HG03378 (cell line): ENCODE measurements at regions not wholly inside any gene's neighbourhood (a gene's known extent, or its start where the extent isn't known, plus 50 kb on each side); places are given as distances from the start of the nearest gene placed in this dataset.
A peak's percentile ranks its signal among the peaks of the same experiment; 100 is the strongest.

Experiments used
- ATAC-seq: cut with Tn5 transposase; IDR thresholded peaks from one replicate; pipeline ENCODE4 v1.9.1; 2021; ENCODE audit warnings: mild to moderate bottlenecking, moderate library complexity; ENCODE audit not compliant: unreplicated experiment

DNA sequence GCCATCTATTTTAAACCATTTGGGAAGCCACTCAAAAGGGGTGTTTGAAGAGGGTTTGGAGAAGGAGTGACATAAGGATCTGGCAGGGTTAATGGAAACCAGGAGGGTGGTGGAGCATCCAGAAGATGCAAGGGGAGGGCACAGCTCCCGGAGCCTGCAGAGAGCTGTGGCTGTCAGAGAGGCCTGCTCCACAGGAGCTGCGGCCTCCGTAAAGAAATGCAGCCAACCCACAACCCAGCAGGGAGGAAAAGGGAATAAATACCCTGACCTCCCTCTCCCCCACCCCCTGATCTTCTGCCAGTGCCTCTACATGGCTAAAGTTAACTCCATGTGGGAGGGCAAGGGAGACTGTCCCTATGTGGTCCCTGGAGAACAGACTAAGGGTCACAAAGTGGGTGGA, 567.1 kb upstream of the POU3F3 start:
- no peak for ATAC-seq

DNA sequence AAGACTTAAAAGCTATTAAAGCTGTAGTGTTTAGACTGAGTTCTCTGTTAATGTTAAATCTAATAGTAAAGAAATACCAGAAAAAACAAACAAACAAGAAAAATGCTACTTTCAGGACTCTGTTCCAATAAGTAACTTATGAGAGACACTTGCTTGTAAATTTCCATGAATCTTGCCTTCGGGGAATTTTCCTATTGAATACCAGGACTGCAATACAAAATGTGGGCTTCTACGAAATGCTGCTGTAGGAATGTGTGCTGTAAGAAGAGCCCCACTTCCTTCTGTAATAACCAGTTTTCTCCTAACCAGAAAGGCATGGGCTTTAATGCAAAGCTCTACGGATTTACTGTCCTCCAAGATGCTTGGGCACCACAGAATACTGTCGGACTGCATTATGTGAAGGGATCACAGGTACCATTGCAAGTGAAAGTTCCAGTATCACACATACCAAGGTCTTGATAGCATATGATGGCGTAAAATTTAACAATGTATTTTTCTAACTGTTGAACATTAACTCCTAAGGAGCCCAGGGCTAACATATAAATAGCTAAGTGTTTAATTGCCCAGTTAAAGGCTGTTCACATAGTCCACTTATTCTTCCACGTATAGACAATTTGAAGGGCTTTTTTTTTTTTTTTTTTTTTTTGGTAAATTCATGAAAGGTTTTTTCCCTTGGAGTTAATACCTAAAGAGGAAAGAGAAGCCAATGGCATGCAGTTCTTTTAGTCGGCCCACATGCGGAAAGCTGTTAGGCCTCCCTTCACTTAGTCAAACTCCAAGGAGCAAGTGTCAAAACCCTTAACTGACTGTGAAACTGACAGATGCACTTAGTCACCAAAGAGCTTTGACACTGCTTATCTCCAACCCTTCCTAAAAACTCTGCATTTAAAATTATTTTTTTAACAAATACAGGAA, 564.0 kb upstream of the POU3F3 start:
- no peak for ATAC-seq

DNA sequence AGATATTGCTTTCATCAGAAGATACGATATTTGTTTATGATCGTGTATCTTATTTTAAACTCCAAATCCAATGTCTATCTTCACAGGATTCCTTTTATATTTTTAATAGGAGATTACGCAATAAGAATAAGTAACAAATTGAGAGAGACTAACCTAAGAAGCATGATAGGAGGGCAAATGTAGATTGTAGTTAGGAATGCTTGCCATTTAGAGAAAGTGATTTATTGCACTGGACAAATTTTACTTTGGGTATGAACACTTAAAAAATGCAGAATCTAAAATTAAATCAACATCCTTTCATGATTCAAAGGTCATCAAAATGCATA, 563.4 kb upstream of the POU3F3 start:
- ATAC-seq = no peak

DNA sequence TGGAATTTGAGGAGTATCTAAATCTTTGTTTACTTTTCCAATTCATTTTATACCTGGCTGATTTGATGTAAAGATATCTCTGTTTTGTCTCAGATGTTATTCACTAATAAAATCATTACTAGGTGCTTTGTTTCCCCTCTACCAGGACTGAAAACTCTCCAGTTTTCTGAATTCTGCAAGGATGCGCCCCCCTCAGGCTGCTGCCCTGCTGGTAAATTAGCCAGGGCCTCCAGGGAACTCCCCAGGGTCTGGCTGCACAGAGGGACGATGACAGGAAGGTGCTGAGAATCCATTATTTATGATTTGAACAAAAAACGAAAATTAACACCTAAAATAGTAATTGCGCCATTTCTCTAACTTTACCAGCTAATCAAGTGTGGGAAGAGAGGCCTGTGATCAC, 541.2 kb upstream of the POU3F3 start:
- ATAC-seq = no peak

DNA sequence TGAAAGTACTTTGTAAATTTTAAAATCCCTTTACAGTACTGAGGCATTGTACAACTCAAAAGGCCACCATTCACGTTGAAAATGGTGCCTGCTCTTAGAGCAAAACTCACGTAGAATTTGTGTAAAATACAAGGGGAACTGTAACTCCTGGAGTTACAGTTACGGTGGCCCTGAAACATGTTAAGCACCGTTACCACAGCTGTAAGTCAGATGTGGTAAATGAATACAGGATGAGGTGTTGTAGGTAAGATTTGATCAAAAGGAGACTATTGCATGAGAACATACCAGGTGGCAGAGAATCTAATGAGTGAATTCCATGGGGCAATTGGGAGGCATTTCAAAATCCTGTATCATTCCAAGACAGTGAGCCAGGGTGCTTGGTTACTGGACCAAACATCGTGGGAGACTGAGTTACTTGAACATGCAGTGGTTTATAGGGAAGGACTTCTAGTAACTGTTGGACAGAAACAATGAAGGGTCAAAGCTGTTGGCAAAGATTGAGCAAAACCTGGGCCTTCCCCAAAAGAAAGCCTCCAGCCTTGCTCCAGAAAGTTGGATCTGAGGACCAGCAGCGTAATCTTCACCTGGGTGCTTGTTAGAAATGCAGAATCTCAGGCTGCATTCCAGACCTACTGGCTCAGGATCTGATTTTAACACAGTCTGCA, 535.8 kb upstream of the POU3F3 start:
- ATAC-seq = no peak

DNA sequence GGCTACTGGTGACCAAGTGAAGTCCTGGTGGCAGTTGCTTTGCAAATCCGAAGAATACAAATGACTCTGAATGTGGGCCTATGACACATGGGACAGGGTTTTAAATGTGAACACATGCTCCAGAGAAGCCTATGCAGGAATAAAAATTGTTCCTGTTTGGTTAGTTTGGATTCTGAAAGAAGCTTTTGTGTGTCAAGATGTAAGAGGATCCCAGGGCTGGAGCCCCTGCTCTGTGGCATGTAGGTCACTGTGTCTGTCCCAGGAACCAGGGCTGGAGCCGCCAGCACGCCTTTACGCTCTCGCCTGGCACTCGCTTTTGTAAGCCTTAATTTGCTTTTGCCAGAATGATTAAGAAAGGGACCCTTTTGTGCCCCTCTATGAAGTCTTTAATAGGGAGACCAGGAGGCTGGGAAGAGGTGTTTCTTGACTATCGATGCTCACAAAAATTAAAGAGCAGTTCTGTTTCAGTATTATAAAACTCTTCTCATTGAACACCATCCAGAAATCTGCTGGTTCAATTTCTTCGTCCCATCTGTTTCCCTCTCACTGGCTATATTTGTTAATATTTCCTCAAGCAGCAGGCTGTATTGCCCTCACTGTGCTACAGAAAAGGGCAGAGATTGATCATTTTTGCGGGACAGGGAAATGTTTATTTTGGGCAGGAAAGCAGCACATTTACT, 532.7 kb upstream of the POU3F3 start:
- no peak for ATAC-seq

DNA sequence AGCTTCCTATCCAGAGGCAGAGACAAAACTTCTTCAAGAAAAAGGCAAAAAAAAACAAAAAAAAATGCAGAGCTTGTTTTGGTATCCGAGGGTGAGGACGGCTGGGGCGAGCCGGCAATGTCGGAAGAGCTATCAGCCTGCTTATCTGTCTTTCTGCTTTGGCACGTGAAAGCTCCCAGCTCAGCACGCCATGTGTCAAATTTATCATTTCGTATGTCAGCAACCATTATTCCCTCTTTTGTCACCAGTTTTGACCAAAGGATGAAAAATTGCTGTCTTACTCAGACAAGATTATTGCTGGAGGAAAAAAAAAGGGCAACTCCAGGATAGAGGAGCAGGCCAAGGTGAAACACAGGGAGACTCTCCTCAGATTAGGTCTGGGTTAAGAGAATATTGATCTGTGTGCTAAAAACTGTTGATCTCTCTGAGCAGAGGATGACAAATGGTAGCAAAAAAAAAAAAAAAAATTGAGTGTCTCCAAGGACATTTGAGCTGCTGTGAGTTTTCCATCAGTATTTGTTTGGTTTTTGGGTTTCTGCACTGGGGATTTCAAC, 532.0 kb upstream of the POU3F3 start:
- no peak for ATAC-seq

DNA sequence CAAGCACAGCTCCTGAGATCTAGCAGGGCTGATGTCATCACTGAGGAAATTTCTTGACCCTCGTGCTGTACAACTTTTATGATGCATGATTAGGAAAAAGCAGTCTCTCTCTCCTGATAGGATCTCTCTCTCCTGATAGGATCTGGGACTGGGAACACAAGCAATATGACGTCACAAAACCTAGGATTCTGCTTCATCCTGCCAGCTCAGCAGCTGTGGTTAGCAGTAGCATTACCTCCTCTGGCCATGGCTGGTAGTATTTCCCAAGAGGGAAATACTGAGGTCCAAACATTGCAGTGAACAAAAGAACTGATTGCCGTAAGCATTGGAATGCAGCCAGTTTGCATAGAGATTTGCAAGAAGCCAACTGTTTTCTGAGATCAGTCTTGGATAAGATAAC, 521.2 kb upstream of the POU3F3 start:
- no peak for ATAC-seq

DNA sequence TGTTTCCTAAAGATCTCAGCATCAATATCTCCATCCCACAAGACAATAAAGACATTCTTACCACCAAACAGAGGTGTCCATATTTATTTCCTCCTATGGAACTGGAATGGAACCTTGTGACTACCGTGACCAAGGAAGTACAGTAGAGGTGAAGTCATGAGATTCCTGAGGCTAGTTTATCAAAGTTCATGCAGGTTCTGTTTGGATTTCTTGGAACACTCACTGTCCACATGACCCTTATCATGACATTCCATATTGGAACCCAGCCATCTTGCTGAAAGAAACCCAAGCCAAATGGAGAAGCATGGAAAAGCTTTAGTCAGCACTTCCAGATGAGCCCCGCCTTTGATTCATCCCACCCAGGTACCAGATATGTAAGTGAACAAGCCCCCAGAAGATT, 516.0 kb upstream of the POU3F3 start:
- ATAC-seq = no peak

DNA sequence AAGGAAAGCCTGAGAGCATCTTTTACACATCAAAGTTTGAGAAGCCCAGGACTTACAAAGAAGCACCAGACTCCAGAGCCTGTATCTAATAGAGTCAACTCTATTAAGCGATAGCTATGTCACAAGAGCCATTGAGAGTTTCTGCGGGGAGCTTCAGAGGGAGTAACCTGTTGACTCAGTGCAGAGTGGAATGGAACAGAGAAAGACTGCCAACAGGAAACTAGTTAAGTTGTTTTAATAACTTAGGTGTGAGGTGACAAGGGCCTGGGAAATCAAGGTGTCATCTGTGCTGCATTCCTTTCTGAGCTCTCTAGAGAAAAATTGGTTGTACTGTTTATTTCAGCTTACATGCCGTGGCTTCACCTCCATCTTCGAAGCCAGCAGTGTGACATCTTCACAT, 513.8 kb upstream of the POU3F3 start:
- ATAC-seq = no peak

DNA sequence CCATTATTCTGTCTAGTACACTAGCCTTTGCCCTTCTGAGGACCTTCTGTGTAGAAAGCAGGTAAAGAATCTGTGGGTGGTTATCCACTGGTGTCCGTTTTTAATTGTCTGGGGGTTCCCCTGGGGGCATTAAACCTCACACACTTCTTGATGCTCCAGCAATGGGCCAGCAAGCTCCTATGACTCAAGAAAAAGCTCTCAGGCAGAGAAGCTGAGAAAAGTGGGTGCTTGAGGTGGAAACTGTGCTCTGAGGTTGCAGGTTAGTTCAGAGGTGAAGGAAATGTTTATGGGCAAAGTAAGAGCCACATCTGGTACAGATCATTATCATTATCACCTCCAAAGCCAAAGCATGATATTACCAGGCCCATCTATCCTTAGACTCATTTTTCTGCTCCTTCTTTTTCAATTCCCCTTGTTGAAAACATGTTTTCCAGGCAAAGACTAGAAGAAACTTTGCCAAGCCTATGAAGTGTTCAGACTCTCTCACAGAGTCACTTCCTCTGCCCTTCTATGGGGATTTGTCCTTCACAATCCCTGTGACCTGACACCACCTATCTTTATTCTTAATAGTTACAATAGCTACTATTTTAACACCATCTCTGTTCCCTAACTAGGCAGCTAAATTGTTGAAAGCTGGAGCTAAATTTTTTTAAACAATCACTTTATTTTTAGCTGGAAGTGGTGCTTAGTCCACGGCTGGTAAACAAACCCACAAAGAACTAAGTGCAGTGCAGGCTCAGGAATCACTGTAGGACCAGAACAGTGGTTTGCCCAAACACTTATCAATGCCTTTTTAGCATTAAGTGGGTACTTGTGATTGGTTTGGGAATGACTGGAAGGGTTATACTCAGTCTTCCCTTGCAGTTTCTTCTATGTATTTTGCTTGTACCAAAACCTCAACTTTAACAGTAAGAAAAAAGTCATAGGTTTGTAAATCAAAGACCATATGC, 512.8 kb upstream of the POU3F3 start:
- ATAC-seq = no peak

DNA sequence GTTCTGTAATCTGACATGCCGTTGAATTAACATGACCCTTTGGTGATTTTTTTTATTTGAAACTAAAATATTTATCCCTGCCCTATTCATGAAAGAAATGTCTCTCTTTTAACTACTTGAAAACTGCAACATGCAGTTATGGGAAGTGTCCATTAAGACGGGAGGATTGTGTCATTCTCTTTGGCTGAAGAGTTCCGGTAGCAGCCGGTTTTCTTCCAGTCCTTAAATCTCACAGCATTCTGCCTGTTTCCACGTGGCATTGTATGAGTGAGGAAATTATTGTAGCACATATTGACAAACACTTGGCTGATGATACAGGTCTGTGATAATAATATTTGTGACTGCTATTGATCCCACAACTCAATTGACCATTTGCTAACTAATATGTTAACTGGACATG, 509.6 kb upstream of the POU3F3 start:
- ATAC-seq = no peak

DNA sequence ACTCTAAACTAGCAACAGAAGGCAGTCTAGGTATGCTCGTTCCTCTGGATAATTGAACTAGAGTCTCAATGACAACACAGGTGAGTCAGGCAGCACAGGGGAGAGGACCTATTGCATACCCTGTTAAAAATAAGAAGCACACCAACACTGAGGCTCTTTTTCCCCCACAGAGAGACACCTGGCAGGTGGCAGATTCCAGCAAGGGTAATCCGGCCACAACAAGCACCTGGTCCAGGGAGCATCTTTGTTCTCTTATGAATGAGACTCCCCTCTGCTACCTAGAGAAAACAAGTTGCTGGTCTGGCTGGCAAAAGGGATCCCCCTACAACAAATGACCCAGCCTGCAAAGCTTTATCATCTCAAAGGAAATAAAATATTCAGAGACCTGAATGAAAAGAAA, 508.9 kb upstream of the POU3F3 start:
- ATAC-seq = no peak

DNA sequence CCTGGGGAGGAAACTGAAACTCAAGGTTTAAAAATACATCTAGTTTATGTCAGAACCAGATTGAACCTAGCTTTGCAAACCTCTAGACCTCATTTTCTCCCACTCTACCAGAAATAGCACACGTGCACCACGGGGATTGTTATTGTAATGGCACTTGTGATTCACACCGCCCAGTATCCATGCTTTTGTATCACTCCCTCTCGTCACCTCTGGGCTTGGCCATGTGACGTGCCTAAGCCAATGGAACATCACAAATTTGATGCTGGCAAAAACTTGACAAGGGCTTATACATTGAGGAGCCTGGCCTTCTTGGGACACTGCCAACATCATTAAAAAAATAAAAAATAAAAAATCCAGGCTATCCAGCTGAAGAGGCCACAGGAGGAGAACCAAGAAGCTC, 495.8 kb upstream of the POU3F3 start:
- no peak for ATAC-seq

DNA sequence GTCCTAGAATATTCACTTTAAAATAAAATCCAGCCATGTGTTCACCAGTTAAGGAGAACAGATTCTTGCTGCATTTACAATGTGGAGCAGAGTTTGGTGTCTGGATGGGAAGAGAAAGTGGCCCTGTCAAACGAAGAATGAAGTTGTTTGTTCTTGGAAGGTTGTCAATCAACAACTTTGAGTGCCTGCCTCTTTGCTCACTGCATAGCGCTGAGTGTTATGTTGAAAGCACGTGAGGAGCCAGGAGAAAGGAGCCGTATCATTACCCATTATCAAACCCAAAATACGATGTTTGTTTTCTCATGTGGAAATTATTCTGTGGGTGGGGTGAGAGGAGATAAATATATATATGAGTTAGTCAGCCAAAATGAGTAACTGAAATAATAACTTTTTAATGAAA, 492.5 kb upstream of the POU3F3 start:
- ATAC-seq = no peak

DNA sequence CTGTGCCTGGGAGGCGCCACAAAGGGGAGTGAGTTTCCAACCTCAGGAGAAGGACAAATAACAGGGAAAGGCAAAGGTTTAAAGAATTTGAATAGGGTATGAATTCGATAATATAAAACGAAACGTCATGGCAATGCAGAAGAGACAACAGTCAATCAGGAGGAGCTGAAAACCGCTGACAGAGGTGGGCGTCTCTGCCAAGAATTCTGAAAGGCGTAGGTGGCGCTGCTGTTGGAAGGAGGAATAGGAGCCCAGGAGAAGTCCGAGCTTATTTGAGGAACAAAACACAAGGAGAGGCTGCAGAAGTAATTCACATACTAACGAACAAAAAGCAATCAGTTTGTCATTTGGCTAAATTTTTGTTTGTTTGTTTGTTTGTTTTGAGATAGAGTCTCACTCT, 485.8 kb upstream of the POU3F3 start:
- ATAC-seq = no peak

DNA sequence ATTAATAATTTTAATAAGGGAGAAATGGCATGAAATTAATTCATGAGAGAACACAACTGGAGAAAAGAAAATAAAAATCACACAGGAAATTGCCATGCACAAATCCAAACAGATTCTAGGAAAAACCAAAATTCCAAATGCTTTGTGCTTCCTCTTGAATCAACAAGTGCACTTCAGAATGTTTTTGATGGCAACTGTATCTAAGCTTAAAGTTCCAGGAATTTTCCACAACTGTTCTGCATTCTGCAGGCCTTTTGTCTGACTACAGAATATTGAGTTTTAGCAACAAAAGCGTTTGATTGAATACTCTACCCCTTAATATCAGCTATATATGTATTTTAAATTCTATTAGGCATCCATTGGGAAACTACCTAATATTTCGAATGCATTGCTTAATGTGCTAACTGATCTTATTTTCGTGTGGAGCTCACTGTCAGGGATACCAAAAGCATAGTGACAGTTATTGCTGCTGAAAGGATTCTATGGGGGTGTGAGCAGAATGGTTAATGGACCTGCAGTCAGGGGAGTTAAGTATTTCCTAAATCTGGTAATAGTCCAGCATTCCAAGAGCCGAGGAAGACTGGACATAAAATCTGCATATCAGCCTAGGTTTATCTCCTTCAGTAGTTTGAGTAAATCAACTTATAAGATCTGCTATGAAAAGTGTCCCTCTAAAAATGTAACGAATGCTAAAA, 482.7 kb upstream of the POU3F3 start:
- no peak for ATAC-seq

DNA sequence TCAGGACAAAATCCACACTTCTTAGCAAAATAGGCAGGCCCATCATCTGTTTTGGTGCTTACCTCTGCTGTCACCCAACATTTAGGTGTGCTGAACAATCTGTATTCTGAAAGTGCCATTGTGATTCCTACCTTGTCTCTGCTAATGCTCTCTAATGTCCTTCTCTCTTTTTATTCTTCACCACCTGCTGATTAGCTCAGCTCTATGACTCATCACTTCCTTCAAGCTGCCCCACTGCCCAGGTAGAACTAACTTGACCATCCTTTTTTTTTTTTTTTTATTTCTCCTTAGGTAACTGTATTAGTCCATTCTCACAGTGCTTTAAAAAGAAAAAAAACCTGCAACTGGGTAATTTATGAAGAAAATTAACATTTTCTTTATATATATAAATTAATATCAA, 478.7 kb upstream of the POU3F3 start:
- no peak for ATAC-seq

DNA sequence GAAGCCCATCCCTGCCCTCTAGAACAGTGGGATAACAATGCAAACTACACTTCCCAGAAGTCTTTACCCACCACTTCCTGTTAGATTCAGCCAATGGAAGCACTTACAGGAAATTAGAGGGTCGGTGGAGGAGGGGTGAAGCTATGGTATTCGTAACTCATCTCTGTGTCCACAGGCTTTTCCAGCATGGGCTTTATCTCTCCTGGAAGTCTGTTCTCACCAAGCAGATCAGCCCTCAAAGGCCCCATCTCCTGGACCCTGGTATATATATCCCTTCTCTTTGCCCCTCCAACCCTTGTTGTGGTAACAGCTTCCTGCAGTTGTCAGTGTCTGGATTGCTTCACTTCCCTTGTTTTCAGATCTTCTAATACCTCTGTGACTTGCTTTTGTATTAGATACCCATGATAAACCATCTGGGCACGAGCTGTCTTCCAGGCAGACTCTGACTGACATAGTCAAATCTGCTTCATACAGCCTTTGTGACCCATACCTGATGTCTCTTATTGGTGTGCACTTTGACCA, 475.0 kb upstream of the POU3F3 start:
- ATAC-seq = peak; percentile 71

DNA sequence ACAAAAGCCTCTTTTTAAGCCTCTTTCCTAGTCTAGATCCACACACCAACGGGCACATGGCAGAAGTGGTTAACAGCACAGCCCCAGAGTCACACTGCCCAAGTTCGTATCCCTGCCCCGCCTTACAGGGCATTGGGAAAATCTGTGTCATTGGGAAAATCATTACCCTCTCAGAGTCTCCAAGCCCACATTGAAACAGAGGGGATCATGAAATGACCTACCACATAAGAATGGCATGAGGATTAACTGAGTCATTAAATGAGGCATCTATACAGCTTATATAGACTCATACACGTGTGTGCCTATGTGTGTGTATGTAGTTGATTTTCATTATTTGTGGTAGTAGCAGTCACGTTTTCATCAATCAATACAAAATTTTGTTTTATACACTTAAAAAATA, 469.0 kb upstream of the POU3F3 start:
- ATAC-seq = no peak
